Hematopoietic multipotent progenitor cell treated with erythropoietin and hydrocortisone succinate and interleukin-3 and kit ligand, for 17 days (in vitro differentiated cells): ENCODE measurements at regions not wholly inside any gene's neighbourhood (a gene's known extent, or its start where the extent isn't known, plus 50 kb on each side); places are given as distances from the start of the nearest gene placed in this dataset.
"Not testable (repeated sequence)": the region's sequence is repeated elsewhere in the genome, so short reads cannot be mapped to it uniquely, and the experiment has no call there.

Experiments
- DNase-seq: peaks from one replicate; pipeline ENCODE4 v3.0.0-alpha.2; 2015; ENCODE audit warnings: low spot score

GRCh38 chr2:16960579-16960978, 294.9 kb upstream of the CYRIA start:
- DNase-seq, result no peak

- no peak for DNase-seq
Measured at GRCh38 chr2:16958266-16958665, 292.6 kb upstream of the CYRIA start.

- no peak for DNase-seq
Measured at GRCh38 chr2:16952805-16953204, 287.2 kb upstream of the CYRIA start.

GRCh38 chr2:16952368-16952767, 286.7 kb upstream of the CYRIA start:
- no peak for DNase-seq

- no peak for DNase-seq
Measured at GRCh38 chr2:16950436-16950835, 284.8 kb upstream of the CYRIA start.

- no peak for DNase-seq
Measured at GRCh38 chr2:16948710-16949109, 283.1 kb upstream of the CYRIA start.

GRCh38 chr2:16948053-16948452, 282.4 kb upstream of the CYRIA start:
- DNase-seq, result no peak

- DNase-seq, result no peak
Measured at GRCh38 chr2:16943279-16943958, 277.8 kb upstream of the CYRIA start.

GRCh38 chr2:16940214-16940613, 274.6 kb upstream of the CYRIA start:
- no peak for DNase-seq

GRCh38 chr2:16939771-16940170, 274.1 kb upstream of the CYRIA start:
- DNase-seq, result no peak

GRCh38 chr2:16933355-16933754, 267.7 kb upstream of the CYRIA start:
- no peak for DNase-seq

- no peak for DNase-seq
Measured at GRCh38 chr2:16932826-16933225, 267.2 kb upstream of the CYRIA start.

GRCh38 chr2:16931441-16931840, 265.8 kb upstream of the CYRIA start:
- DNase-seq, result no peak

GRCh38 chr2:16927398-16927797, 261.8 kb upstream of the CYRIA start:
- DNase-seq, result no peak

- no peak for DNase-seq
Measured at GRCh38 chr2:16925145-16925544, 259.5 kb upstream of the CYRIA start.

GRCh38 chr2:16915341-16915755, 249.7 kb upstream of the CYRIA start:
- not testable (repeated sequence) for DNase-seq

- DNase-seq, result no peak
Measured at GRCh38 chr2:16911746-16912145, 246.1 kb upstream of the CYRIA start.

- DNase-seq, result no peak
Measured at GRCh38 chr2:16908656-16909055, 243.0 kb upstream of the CYRIA start.

- no peak for DNase-seq
Measured at GRCh38 chr2:16907645-16908282, 242.1 kb upstream of the CYRIA start.

GRCh38 chr2:16905325-16905724, 239.7 kb upstream of the CYRIA start:
- not testable (repeated sequence) for DNase-seq

GRCh38 chr2:16900405-16901025, 234.9 kb upstream of the CYRIA start:
- peak; percentile 6 for DNase-seq

- DNase-seq, result no peak
Measured at GRCh38 chr2:16899958-16900357, 234.3 kb upstream of the CYRIA start.

GRCh38 chr2:16890081-16890480, 224.4 kb upstream of the CYRIA start:
- no peak for DNase-seq

- DNase-seq, result no peak
Measured at GRCh38 chr2:16885027-16885426, 219.4 kb upstream of the CYRIA start.
